CD8-positive, alpha-beta memory T cell (primary cell): ENCODE measurements at regions not wholly inside any gene's neighbourhood (a gene's known extent, or its start where the extent isn't known, plus 50 kb on each side); places are given as distances from the start of the nearest gene placed in this dataset.

Experiments
- CTCF ChIA-PET: fragments of 350-600 bp; sonication (Branson Sonifier 250); formaldehyde crosslinking; loops from one replicate; lab custom pipeline; 2021; ENCODE audit warnings: antibody characterized with exemption; lab: Charles Lee
- POLR2A ChIA-PET: fragments of 350-600 bp; sonication (Branson Sonifier 250); formaldehyde crosslinking; loops from one replicate; lab custom pipeline; 2021; ENCODE audit warnings: antibody characterized with exemption; lab: Charles Lee
- DNase-seq, 5 donors: peaks; one replicate each; pipeline versions ENCODE4 v3.0.0 to v3.0.0-alpha.2; 2020 to 2022; ENCODE audit warnings: mixed read lengths in 1 of 5
- H3K27ac ChIP-seq: one replicate; pipeline ENCODE4 v1.7.0; 2013; ENCODE audit warnings: low read depth, mild to moderate bottlenecking, low read length, moderate library complexity
- H3K27me3 ChIP-seq: 2 replicates; pipeline ENCODE4 v1.7.0; 2013; ENCODE audit warnings: low read length, mild to moderate bottlenecking; ENCODE audit not compliant: insufficient read depth, poor library complexity, severe bottlenecking
- H3K36me3 ChIP-seq: 2 replicates; pipeline ENCODE4 v1.7.0; 2013; ENCODE audit warnings: mild to moderate bottlenecking, low read length, moderate library complexity; ENCODE audit not compliant: insufficient read depth
- H3K4me1 ChIP-seq: 2 replicates; pipeline ENCODE4 v1.7.0; 2013; ENCODE audit warnings: mild to moderate bottlenecking, low read length, moderate library complexity; ENCODE audit not compliant: insufficient read depth
- H3K4me3 ChIP-seq: 2 replicates; pipeline ENCODE4 v1.7.0; 2013; ENCODE audit warnings: mild to moderate bottlenecking, low read length
- H3K9me3 ChIP-seq: 2 replicates; pipeline ENCODE4 v1.7.0; 2013; ENCODE audit warnings: mild to moderate bottlenecking, low read length
- H3K27ac Mint-ChIP-seq, 8 donors: one replicate each; pipeline ENCODE4 v1.8.0; 2020 to 2021; ENCODE audit warnings: mixed read lengths in 8 of 8, mild to moderate bottlenecking in 6 of 8, inconsistent platforms in 3 of 8, moderate library complexity in 3 of 8
- H3K27me3 Mint-ChIP-seq, 2 donors: one replicate each; pipeline ENCODE4 v1.8.0; 2020 to 2021; ENCODE audit warnings: mixed read lengths in 2 of 2, mild to moderate bottlenecking in 1 of 2, moderate library complexity in 1 of 2
- H3K36me3 Mint-ChIP-seq, 3 donors: one replicate each; pipeline ENCODE4 v1.8.0; 2020 to 2021; ENCODE audit warnings: mixed read lengths in 3 of 3, inconsistent platforms in 1 of 3, mild to moderate bottlenecking in 1 of 3
- H3K4me1 Mint-ChIP-seq, 3 donors: one replicate each; pipeline ENCODE4 v1.8.0; 2020 to 2021; ENCODE audit warnings: mixed read lengths in 3 of 3, inconsistent platforms in 1 of 3, mild to moderate bottlenecking in 1 of 3
- H3K4me3 Mint-ChIP-seq, 7 donors: one replicate each; pipeline ENCODE4 v1.8.0; 2020 to 2021; ENCODE audit warnings: mixed read lengths in 7 of 7, mild to moderate bottlenecking in 6 of 7, moderate library complexity in 4 of 7, inconsistent platforms in 2 of 7
- H3K9me3 Mint-ChIP-seq, 5 donors: one replicate each; pipeline ENCODE4 v1.8.0; 2020 to 2022; ENCODE audit warnings: mixed read lengths in 5 of 5, mild to moderate bottlenecking in 3 of 5, moderate library complexity in 2 of 5, inconsistent platforms in 1 of 5

- ChIA-PET CTCF (no interaction called here), POLR2A (no interaction called here)
- no peak overlapping the region for H3K4me3 ChIP-seq
- no peaks in the 10 kb centered on the region for H3K36me3 Mint-ChIP-seq
- no peak overlapping the region for H3K27ac ChIP-seq
- peaks cover 0 to 8% (median 3%) of the 10 kb centered on the region in 5 donors for H3K9me3 Mint-ChIP-seq
- H3K4me1 Mint-ChIP-seq = no peaks in the 10 kb centered on the region
- no peaks in the 10 kb centered on the region for H3K36me3 ChIP-seq
- no peak overlapping the region for H3K4me3 Mint-ChIP-seq
- no peak for DNase-seq
- no peaks in the 10 kb centered on the region for H3K27me3 ChIP-seq
- H3K27me3 Mint-ChIP-seq = peaks cover 0 to 2% of the 10 kb centered on the region in 2 donors
- H3K27ac Mint-ChIP-seq = no peak overlapping the region
- H3K9me3 ChIP-seq = no peaks in the 10 kb centered on the region
- H3K4me1 ChIP-seq = no peaks in the 10 kb centered on the region
Measured at GRCh38 chr5:43997647-43998272, 391.5 kb downstream of the FGF10 start.

DNA sequence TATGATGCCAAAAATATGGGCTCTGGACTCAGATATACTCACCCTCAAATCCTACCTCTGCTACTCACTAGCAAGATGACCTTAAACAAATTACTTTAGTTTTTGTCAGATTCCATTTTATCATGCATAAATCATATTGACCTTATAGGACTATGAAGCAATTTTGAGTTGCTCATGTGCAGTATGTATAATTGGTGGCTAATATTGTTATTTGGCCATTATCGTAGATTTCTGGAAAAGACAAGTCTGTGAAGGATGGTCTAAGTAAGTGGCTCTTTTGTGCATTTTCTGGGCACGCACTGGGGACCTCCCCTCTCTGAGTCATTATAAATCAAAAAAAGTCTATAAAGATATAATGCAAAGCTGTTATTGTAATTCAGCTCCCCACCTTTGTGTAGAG is 393.0 kb downstream of the FGF10 start:
- H3K36me3 ChIP-seq = no peaks in the 10 kb centered on the region
- no peaks in the 10 kb centered on the region for H3K4me1 Mint-ChIP-seq
- H3K9me3 Mint-ChIP-seq = peaks cover 0 to 8% (median 3%) of the 10 kb centered on the region in 5 donors
- no peaks in the 10 kb centered on the region for H3K36me3 Mint-ChIP-seq
- H3K27me3 Mint-ChIP-seq = no peaks in the 10 kb centered on the region
- no peaks in the 10 kb centered on the region for H3K4me1 ChIP-seq
- H3K4me3 Mint-ChIP-seq = no peak overlapping the region
- no peaks in the 10 kb centered on the region for H3K27me3 ChIP-seq
- ChIA-PET POLR2A (no interaction called here), CTCF (no interaction called here)
- H3K27ac Mint-ChIP-seq = no peak overlapping the region
- no peak overlapping the region for H3K4me3 ChIP-seq
- no peak overlapping the region for H3K27ac ChIP-seq
- H3K9me3 ChIP-seq = no peaks in the 10 kb centered on the region
- no peak for DNase-seq

DNA sequence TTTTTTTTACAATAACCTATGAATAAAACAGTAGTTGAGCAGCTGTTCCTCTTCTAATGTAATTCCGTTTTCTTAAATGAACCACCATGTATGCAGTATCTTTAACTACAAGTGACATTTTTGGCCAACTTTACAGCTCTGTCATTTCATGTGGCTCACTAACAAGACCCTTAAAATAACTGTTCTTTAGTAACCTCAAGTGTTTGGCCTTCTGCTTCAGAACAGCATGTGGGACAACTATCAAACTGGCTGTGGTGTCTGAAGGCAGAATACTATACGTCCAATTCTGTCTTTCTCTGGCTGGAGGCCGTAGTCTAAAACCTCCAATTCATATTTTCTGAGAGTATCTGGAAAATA is 391.4 kb downstream of the NNT start:
- no peaks in the 10 kb centered on the region for H3K36me3 Mint-ChIP-seq

GRCh38 chr5:43993634-43994351 is 390.8 kb downstream of the NNT start:
- Mint-ChIP-seq H3K4me1 (no peaks in the 10 kb centered on the region), H3K4me3 (no peak overlapping the region), H3K27me3 (no peaks in the 10 kb centered on the region), H3K27ac (no peak overlapping the region), H3K36me3 (no peaks in the 10 kb centered on the region), H3K9me3 (peaks cover 0 to 8% (median 3%) of the 10 kb centered on the region in 5 donors)
- H3K36me3 ChIP-seq = no peaks in the 10 kb centered on the region
- H3K4me1 ChIP-seq = no peaks in the 10 kb centered on the region
- ChIA-PET CTCF (no interaction called here), POLR2A (no interaction called here)
- H3K9me3 ChIP-seq = no peaks in the 10 kb centered on the region
- no peak overlapping the region for H3K27ac ChIP-seq
- H3K4me3 ChIP-seq = no peak overlapping the region
- no peak for DNase-seq
- no peaks in the 10 kb centered on the region for H3K27me3 ChIP-seq

More for the DNA sequence above, 391.4 kb downstream of the NNT start:
- Mint-ChIP-seq H3K27ac (no peak overlapping the region), H3K27me3 (no peaks in the 10 kb centered on the region), H3K4me1 (no peaks in the 10 kb centered on the region), H3K9me3 (peaks cover 0 to 8% (median 3%) of the 10 kb centered on the region in 5 donors), H3K4me3 (no peak overlapping the region)
- H3K4me3 ChIP-seq = no peak overlapping the region
- DNase-seq = no peak
- H3K9me3 ChIP-seq = no peaks in the 10 kb centered on the region
- no peak overlapping the region for H3K27ac ChIP-seq
- ChIA-PET POLR2A (no interaction called here), CTCF (no interaction called here)
- H3K27me3 ChIP-seq = no peaks in the 10 kb centered on the region
- no peaks in the 10 kb centered on the region for H3K36me3 ChIP-seq
- no peaks in the 10 kb centered on the region for H3K4me1 ChIP-seq

DNA sequence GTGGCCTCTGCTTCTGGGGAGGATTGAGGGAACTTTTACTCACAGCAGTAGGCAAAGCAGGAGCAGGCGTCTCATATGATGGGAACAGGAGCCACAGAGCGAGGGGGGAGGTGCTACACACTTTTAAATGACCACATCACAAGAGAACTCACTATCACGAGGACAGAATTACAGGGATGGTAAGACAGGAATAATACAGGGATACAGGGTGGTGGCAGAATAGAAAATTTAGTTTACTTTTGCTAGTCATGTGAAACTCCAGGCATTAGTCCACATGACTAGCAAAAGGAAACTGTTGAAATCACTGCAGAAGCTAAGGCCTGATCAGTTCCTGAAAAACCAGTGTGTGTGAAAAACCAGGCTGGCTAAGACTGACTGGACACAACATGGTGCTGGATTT is 382.4 kb downstream of the NNT start:
- H3K4me1 ChIP-seq = no peaks in the 10 kb centered on the region

GRCh38 chr5:43981556-43981955 is 378.6 kb downstream of the NNT start:
- no peaks in the 10 kb centered on the region for H3K4me1 ChIP-seq
- H3K36me3 ChIP-seq = no peaks in the 10 kb centered on the region
- H3K36me3 Mint-ChIP-seq = no peaks in the 10 kb centered on the region
- peaks cover 8 to 25% (median 12%) of the 10 kb centered on the region in 5 donors for H3K9me3 Mint-ChIP-seq
- no peak overlapping the region for H3K27ac ChIP-seq
- H3K27ac Mint-ChIP-seq = no peak overlapping the region
- no peaks in the 10 kb centered on the region for H3K4me1 Mint-ChIP-seq
- H3K4me3 ChIP-seq = no peak overlapping the region
- H3K27me3 Mint-ChIP-seq = no peaks in the 10 kb centered on the region
- POLR2A ChIA-PET = no interaction called here
- no peaks in the 10 kb centered on the region for H3K27me3 ChIP-seq
- H3K9me3 ChIP-seq = no peaks in the 10 kb centered on the region
- no peak for DNase-seq
- H3K4me3 Mint-ChIP-seq = no peak overlapping the region
- CTCF ChIA-PET = no interaction called here

More for the DNA sequence above, 382.4 kb downstream of the NNT start:
- H3K4me3 Mint-ChIP-seq = no peak overlapping the region
- H3K9me3 Mint-ChIP-seq = peaks cover under 1 to 14% (median 5%) of the 10 kb centered on the region in 5 donors
- no peak overlapping the region for H3K27ac Mint-ChIP-seq
- H3K27me3 Mint-ChIP-seq = no peaks in the 10 kb centered on the region
- H3K4me1 Mint-ChIP-seq = no peaks in the 10 kb centered on the region
- Histone ChIP-seq H3K36me3 (no peaks in the 10 kb centered on the region), H3K27me3 (no peaks in the 10 kb centered on the region), H3K9me3 (no peaks in the 10 kb centered on the region), H3K27ac (no peak overlapping the region), H3K4me3 (no peak overlapping the region)
- CTCF ChIA-PET = no interaction called here
- H3K36me3 Mint-ChIP-seq = no peaks in the 10 kb centered on the region
- POLR2A ChIA-PET = no interaction called here
- no peak for DNase-seq

DNA sequence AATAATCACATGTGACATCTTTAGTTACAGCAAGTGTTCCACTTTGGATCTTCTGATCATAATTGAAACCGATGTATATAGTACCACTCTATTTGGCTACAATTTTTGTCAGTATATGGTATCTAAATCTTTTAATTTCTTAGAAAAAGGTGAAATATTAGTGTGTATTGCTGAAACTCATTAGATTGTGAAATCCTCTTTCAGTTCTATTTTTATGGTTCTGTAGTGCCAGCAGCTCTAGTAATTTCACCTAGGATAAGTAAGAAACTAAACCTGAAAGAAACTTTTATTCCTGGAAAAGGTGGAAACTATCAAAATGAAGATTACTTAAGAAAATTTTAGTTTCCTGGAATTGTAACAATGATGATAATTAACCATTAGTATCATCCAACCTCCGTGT is 370.9 kb downstream of the NNT start:
- H3K27me3 Mint-ChIP-seq = no peaks in the 10 kb centered on the region
- Histone ChIP-seq H3K4me1 (no peaks in the 10 kb centered on the region), H3K27me3 (no peaks in the 10 kb centered on the region), H3K9me3 (no peaks in the 10 kb centered on the region), H3K4me3 (no peak overlapping the region), H3K36me3 (no peaks in the 10 kb centered on the region), H3K27ac (no peak overlapping the region)
- H3K4me1 Mint-ChIP-seq = no peaks in the 10 kb centered on the region
- POLR2A ChIA-PET = no interaction called here
- no peaks in the 10 kb centered on the region for H3K36me3 Mint-ChIP-seq
- no peak overlapping the region for H3K4me3 Mint-ChIP-seq
- CTCF ChIA-PET = no interaction called here
- no peak overlapping the region for H3K27ac Mint-ChIP-seq
- peaks cover under 1 to 10% (median 4%) of the 10 kb centered on the region in 5 donors for H3K9me3 Mint-ChIP-seq
- DNase-seq = no peak

GRCh38 chr5:43973318-43973717 is 370.3 kb downstream of the NNT start:
- Histone ChIP-seq H3K4me1 (no peaks in the 10 kb centered on the region), H3K4me3 (no peak overlapping the region), H3K9me3 (no peaks in the 10 kb centered on the region), H3K27me3 (no peaks in the 10 kb centered on the region), H3K27ac (no peak overlapping the region), H3K36me3 (no peaks in the 10 kb centered on the region)
- H3K4me1 Mint-ChIP-seq = no peaks in the 10 kb centered on the region
- POLR2A ChIA-PET = no interaction called here
- H3K36me3 Mint-ChIP-seq = no peaks in the 10 kb centered on the region
- peaks cover under 1 to 12% (median 4%) of the 10 kb centered on the region in 5 donors for H3K9me3 Mint-ChIP-seq
- CTCF ChIA-PET = no interaction called here
- H3K27ac Mint-ChIP-seq = no peak overlapping the region
- DNase-seq = no peak
- no peaks in the 10 kb centered on the region for H3K27me3 Mint-ChIP-seq
- H3K4me3 Mint-ChIP-seq = no peak overlapping the region
